HepG2 (cell line): ENCODE measurements at regions not wholly inside any gene's neighbourhood (a gene's known extent, or its start where the extent isn't known, plus 50 kb on each side); places are given as distances from the start of the nearest gene placed in this dataset.

Source experiments
- ATAC-seq: fragments of 200-7000 bp; cut with Tn5 transposase; 3 replicates; pipeline ENCODE4 v1.9.1; 2020; ENCODE audit warnings: mild to moderate bottlenecking, moderate library complexity
- BruUV-seq: library from RNA; stranded (reverse); fragments of 400-500 nt; replicated peaks from 2 replicates; lab custom pipeline; 2021; lab: Mats Ljungman, UMichigan
- CTCF ChIA-PET: fragments of 300-600 bp; formaldehyde crosslinking; extraction: SDS; loops from one replicate; lab custom pipeline; 2021; ENCODE audit warnings: low total read pairs, inconsistent platforms, low intra/inter-chr PET ratio; lab: Yijun Ruan, JAX
- POLR2A ChIA-PET: fragments of 350-600 bp; sonication (Branson Sonifier 250); formaldehyde crosslinking; loops from one replicate; lab custom pipeline; 2020; ENCODE audit warnings: antibody characterized with exemption, inconsistent platforms; lab: Yijun Ruan, JAX
- DNase-seq: peaks from one replicate; pipeline ENCODE4 v3.0.0-alpha.2; 2015; ENCODE audit warnings: low spot score
- FAIRE-seq: peaks from 3 replicates; lab custom pipeline; 2011; peaks lifted over from hg19 to GRCh38; lab: Jason Lieb, UNC
- H2AFZ ChIP-seq: one replicate; pipeline ENCODE4 v1.6.1; 2011; ENCODE audit warnings: low read length, inconsistent platforms
- H3K27ac ChIP-seq: fragments of 300-600 bp; 3 replicates; pipeline ENCODE4 v1.8.0; 2011; ENCODE audit warnings: mixed run types, mild to moderate bottlenecking, mixed read lengths, low read length, inconsistent platforms; ENCODE audit not compliant: insufficient read depth; ENCODE audit errors: extremely low read length
- H3K27me3 ChIP-seq, 2 experiments: fragments of 200-600 bp in 1 of 2; 2 replicates in 1 of 2; 3 replicates in 1 of 2; pipeline versions ENCODE4 v1.6.0 to v1.8.0; 2011; ENCODE audit warnings: low read length in 2 of 2, mild to moderate bottlenecking in 2 of 2, moderate library complexity in 2 of 2, inconsistent platforms in 1 of 2; ENCODE audit not compliant: insufficient read depth in 2 of 2, control insufficient read depth in 1 of 2
- H3K36me3 ChIP-seq, 2 experiments: fragments of 200-600 bp in 1 of 2; replicated peaks in 1 of 2; 2 replicates in 1 of 2; 3 replicates in 1 of 2; pipeline versions ENCODE4 v1.5.1 to v1.8.0; 2011; ENCODE audit warnings: low read length in 2 of 2, inconsistent platforms in 1 of 2; ENCODE audit not compliant: insufficient read depth in 2 of 2, control insufficient read depth in 1 of 2
- H3K4me1 ChIP-seq: 2 replicates; pipeline ENCODE4 v1.5.1; 2012; ENCODE audit warnings: low read length, inconsistent platforms; ENCODE audit not compliant: insufficient read depth
- H3K4me2 ChIP-seq: 2 replicates; pipeline ENCODE4 v1.6.0; 2011; ENCODE audit warnings: low read depth, low read length, inconsistent platforms
- H3K4me3 ChIP-seq, 3 experiments: fragments of 200-600 bp in 1 of 3; sonication (generic), shearing (Covaris generic) in 1 of 3; replicated peaks in 1 of 3; 2 replicates each; pipeline ENCODE4 v1.5.1; 2011 to 2016; ENCODE audit warnings: low read length in 3 of 3, inconsistent platforms in 2 of 3, low read depth in 2 of 3, mild to moderate bottlenecking in 2 of 3, control low read depth in 1 of 3, mixed read lengths in 1 of 3; ENCODE audit not compliant: insufficient read depth in 1 of 3
- H3K79me2 ChIP-seq: one replicate; pipeline ENCODE4 v1.6.1; 2011; ENCODE audit warnings: low read length, inconsistent platforms; ENCODE audit not compliant: insufficient read depth
- H3K9ac ChIP-seq: 2 replicates; pipeline ENCODE4 v1.6.0; 2011; ENCODE audit warnings: mild to moderate bottlenecking, low read depth, low read length, inconsistent platforms; ENCODE audit not compliant: insufficient read depth
- H3K9me3 ChIP-seq: 2 replicates; pipeline ENCODE4 v1.5.1; 2012; ENCODE audit warnings: mild to moderate bottlenecking, low read length
- H4K20me1 ChIP-seq: 2 replicates; pipeline ENCODE4 v1.6.0; 2011; ENCODE audit warnings: inconsistent platforms, mild to moderate bottlenecking, low read length, moderate library complexity; ENCODE audit not compliant: insufficient read depth
- ARNT2 ChIP-seq: sonication (generic); formaldehyde crosslinking; IDR thresholded peaks from 2 replicates; pipeline ENCODE4 v1.8.0; 2022; ENCODE audit warnings: mild to moderate bottlenecking, low read depth, missing genetic modification reagents, moderate library complexity
- CCAR2 ChIP-seq: fragments of 200-400 bp; formaldehyde crosslinking; optimal IDR thresholded peaks from 2 replicates; pipeline ENCODE3; 2018; ENCODE audit warnings: low read depth, mild to moderate bottlenecking, low read length, moderate library complexity
- EEA1 ChIP-seq: sonication (generic); formaldehyde crosslinking; IDR thresholded peaks from 2 replicates; pipeline ENCODE4 v1.5.1; 2020; ENCODE audit warnings: mild to moderate bottlenecking, missing genetic modification reagents, borderline replicate concordance
- ERF ChIP-seq: IDR thresholded peaks from 2 replicates; pipeline ENCODE4 v1.6.1; 2018; ENCODE audit warnings: missing biosample characterization, missing genetic modification reagents
- HOXD1 ChIP-seq: sonication (generic); formaldehyde crosslinking; IDR thresholded peaks from 2 replicates; pipeline ENCODE4 v1.5.0; 2020; ENCODE audit warnings: missing genetic modification reagents
- NFYC ChIP-seq: IDR thresholded peaks from 2 replicates; pipeline ENCODE4 v1.6.1; 2016; ENCODE audit warnings: missing genetic modification reagents, missing compliant biosample characterization
- PHF5A ChIP-seq: IDR thresholded peaks from one replicate; pipeline ENCODE4 v1.6.1; 2018; ENCODE audit warnings: low read depth, missing genetic modification reagents; ENCODE audit not compliant: unreplicated experiment
- THAP7 ChIP-seq: sonication (generic); formaldehyde crosslinking; IDR thresholded peaks from 2 replicates; pipeline ENCODE4 v1.8.1; 2023; ENCODE audit warnings: mild to moderate bottlenecking, missing genetic modification reagents
- TRAFD1 ChIP-seq: sonication (generic); formaldehyde crosslinking; IDR thresholded peaks from 2 replicates; pipeline ENCODE4 v1.5.1; 2020; ENCODE audit warnings: missing genetic modification reagents, mild to moderate bottlenecking, borderline replicate concordance
- ZBTB37 ChIP-seq: sonication (generic); formaldehyde crosslinking; IDR thresholded peaks from 2 replicates; pipeline ENCODE4 v1.4.0; 2020; ENCODE audit warnings: mild to moderate bottlenecking, missing genetic modification reagents
- ZFP37 ChIP-seq: sonication (generic); formaldehyde crosslinking; IDR thresholded peaks from 2 replicates; pipeline ENCODE4 v1.4.0; 2020; ENCODE audit warnings: missing genetic modification reagents, borderline replicate concordance
- ZFP41 ChIP-seq: sonication (generic); formaldehyde crosslinking; IDR thresholded peaks from 2 replicates; pipeline ENCODE4 v1.4.0; 2020; ENCODE audit warnings: mild to moderate bottlenecking, missing genetic modification reagents, borderline replicate concordance
- ZNF143 ChIP-seq: sonication (generic); formaldehyde crosslinking; IDR thresholded peaks from 2 replicates; pipeline ENCODE4 v1.4.0; 2020; ENCODE audit warnings: missing genetic modification reagents
- ZNF234 ChIP-seq: sonication (generic); formaldehyde crosslinking; conservative IDR thresholded peaks from 2 replicates; pipeline ENCODE4 v1.5.1; 2020; ENCODE audit warnings: mild to moderate bottlenecking, missing genetic modification reagents
- ZNF24 ChIP-seq: fragments of 450-650 bp; IDR thresholded peaks from 2 replicates; pipeline ENCODE4 v1.6.1; 2017; ENCODE audit warnings: antibody characterized with exemption, mild to moderate bottlenecking
- ZNF432 ChIP-seq: sonication (generic); formaldehyde crosslinking; IDR thresholded peaks from 2 replicates; pipeline ENCODE4 v1.5.0; 2020; ENCODE audit warnings: missing genetic modification reagents, mild to moderate bottlenecking, borderline replicate concordance
- ZNF562 ChIP-seq: sonication (generic); formaldehyde crosslinking; IDR thresholded peaks from 2 replicates; pipeline ENCODE4 v1.8.0; 2022; ENCODE audit warnings: missing genetic modification reagents, borderline replicate concordance
- ZNF761 ChIP-seq: sonication (generic); formaldehyde crosslinking; conservative IDR thresholded peaks from 2 replicates; pipeline ENCODE4 v1.4.0; 2020; ENCODE audit warnings: mild to moderate bottlenecking, missing genetic modification reagents
- ZNF816 ChIP-seq: sonication (generic); formaldehyde crosslinking; IDR thresholded peaks from 2 replicates; pipeline ENCODE4 v1.8.0; 2022; ENCODE audit warnings: missing genetic modification reagents, mild to moderate bottlenecking, borderline replicate concordance
- WGBS: methylation state at CpG from one replicate; pipeline ENCODE4 v1.1.6; 2017; ENCODE audit warnings: low lambda C conversion rate; 5-methylcytosine and 5-hydroxymethylcytosine counted together
- in situ Hi-C: cut with HindIII; loops from 2 replicates; pipeline ENCODE4 v1.10.0; 2017; ENCODE audit warnings: low pct_unique_long_range_greater_than_20kb; ENCODE audit not compliant: extremely low pct_ligation_motif_present
- intact Hi-C: fragments of 100-400 bp; cut with micrococcal nuclease; formaldehyde crosslinking; loops from one replicate; pipeline ENCODE4 v1.10.0; 2022; ENCODE audit not compliant: unreplicated experiment

- no peak for TF ChIP-seq ZFP41
- no peak for TF ChIP-seq ZNF761
- no peak for TF ChIP-seq ZNF143 (CRISPR knock-in tag)
- TF ChIP-seq, all 625 proteins: peak for 0
These were observed 142.3 kb downstream of the OLFM4 start (continued) for GRCh38 chr13:53170910-53171309.

- Histone ChIP-seq H4K20me1 (no peaks in the 10 kb centered on the region), H3K27me3 (no peaks in the 10 kb centered on the region), H3K27ac (no peak overlapping the region), H3K79me2 (no peaks in the 10 kb centered on the region), H3K9ac (no peak overlapping the region), H2AFZ (no peak overlapping the region), H3K36me3 (no peaks in the 10 kb centered on the region), H3K4me2 (no peak overlapping the region), H3K4me3 (no peak overlapping the region), H3K9me3 (no peaks in the 10 kb centered on the region), H3K4me1 (no peaks in the 10 kb centered on the region)
- 15% methylated on average over 2 of the region's 2 CpGs for whole genome bisulfite sequencing
- in situ Hi-C loops = no loop called here
- no peak for TF ChIP-seq ARNT2 (CRISPR knock-in tag)
- no peak for TF ChIP-seq ZBTB37 (CRISPR knock-in tag)
- no peak for TF ChIP-seq ZNF562 (CRISPR knock-in tag)
- no peak for TF ChIP-seq EEA1 (CRISPR knock-in tag)
- TF ChIP-seq PHF5A (CRISPR knock-in tag) = no peak
- no peak for TF ChIP-seq NFYC
- TF ChIP-seq TRAFD1 (CRISPR knock-in tag) = no peak
- no peak for TF ChIP-seq ZNF234 (CRISPR knock-in tag)
- no peak for TF ChIP-seq ZFP37
- no peak for TF ChIP-seq ZNF816 (CRISPR knock-in tag)
- TF ChIP-seq ZNF24 = no peak
- TF ChIP-seq ZNF432 = no peak
- TF ChIP-seq ERF (CRISPR knock-in tag) = no peak
- no peak for TF ChIP-seq HOXD1 (CRISPR knock-in tag)
- no peak for TF ChIP-seq CCAR2
- TF ChIP-seq THAP7 = no peak
- POLR2A ChIA-PET = no interaction called here
- DNase-seq = no peak
- no peak for ATAC-seq
- CTCF ChIA-PET = no interaction called here
- BruUV-seq = no TSS peak
- FAIRE-seq = no peak
- intact Hi-C loops = no loop called here
These were observed 145.9 kb downstream of the OLFM4 start for GRCh38 chr13:53174545-53174944.
